ENCODE measurements at regions not wholly inside any gene's neighbourhood (a gene's known extent, or its start where the extent isn't known, plus 50 kb on each side); places are given as distances from the start of the nearest gene placed in this dataset.

DNA sequence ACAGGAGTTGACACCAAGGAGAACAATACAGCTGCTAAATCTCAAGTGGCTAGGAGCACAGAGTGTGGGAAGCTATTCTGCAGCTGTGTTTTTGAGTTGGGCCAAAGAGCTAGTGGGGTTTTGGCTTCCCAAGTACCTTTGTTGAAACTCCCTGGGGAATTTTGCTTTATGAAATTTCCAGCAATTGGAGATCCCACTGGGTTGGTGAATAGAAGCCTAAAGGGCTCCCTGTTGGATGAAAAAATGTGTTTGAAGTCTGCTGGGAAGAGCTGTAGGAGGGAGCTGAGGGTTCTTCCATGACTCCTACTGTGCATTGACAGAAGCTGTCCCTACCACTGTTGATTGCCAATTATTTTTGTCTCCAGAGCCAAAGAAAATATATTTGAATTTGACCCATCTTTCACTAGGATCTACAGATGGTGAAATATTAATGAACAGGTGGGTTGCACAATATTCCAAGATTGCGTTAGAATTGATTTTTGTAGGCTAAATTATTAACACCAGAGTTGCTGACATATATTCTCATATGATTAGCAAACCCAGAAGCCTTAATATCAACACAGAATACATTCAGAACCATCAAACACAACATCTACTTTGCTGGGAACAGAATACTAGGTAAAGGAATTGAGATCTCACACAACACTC, 95.4 kb upstream of the CYP1B1 start:
- no peak for DNase-seq (ENCODE audit: low spot score)

DNA sequence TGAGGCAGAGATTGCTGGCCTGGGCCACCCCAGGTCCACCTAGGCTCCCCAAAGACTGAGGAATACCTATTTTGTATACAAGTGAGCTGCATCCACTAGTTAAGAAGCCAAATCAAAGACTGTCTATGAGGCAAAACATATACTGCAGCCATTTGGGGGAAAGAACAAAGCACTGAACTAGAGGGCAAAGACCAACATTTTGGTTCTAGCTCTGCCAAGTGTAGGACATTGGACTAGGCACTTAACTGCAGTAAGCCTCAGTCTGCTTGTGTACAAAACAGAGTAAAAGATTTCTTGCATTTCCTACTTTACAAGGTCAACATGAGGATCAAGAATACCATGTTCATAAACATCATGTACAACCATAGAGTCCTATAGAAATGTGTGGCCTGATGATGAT, 94.8 kb upstream of the CYP1B1 start:
- no peak for DNase-seq (ENCODE audit: low spot score)

- DNase-seq (ENCODE audit: low spot score) = no peak
Measured at GRCh38 chr2:38170067-38170466, 94.1 kb upstream of the CYP1B1 start.

- DNase-seq (ENCODE audit: low spot score) = no peak
Measured at GRCh38 chr2:38168710-38169480, 92.9 kb upstream of the CYP1B1 start.

- no peak for DNase-seq (ENCODE audit: low spot score)
Measured at GRCh38 chr2:38167968-38168350, 92.0 kb upstream of the CYP1B1 start.

- DNase-seq (ENCODE audit: low spot score) = no peak
Measured at GRCh38 chr2:38165698-38166097, 89.7 kb upstream of the CYP1B1 start.

DNA sequence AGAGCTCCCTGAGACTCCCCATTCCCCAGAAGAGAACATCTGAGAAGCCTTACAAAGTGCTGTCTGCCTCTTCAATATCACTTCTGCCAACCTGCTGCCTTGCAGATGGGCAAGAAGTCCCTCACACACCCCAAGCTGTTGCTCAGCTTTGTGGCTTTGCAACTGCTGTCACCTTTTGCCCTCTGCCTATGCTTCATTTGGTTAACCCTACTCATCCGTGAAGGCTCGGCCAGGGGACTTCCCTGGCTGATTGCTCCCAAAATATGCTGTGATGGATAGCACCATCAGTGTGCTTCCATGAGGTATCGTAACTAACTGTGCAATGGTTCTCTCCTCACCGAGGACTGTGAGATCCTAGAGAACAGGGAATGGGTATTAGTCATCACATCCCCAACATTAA, 88.9 kb upstream of the CYP1B1 start:
- DNase-seq (ENCODE audit: low spot score) = no peak

- no peak for DNase-seq (ENCODE audit: low spot score)
Measured at GRCh38 chr2:38163579-38163978, 87.6 kb upstream of the CYP1B1 start.

DNA sequence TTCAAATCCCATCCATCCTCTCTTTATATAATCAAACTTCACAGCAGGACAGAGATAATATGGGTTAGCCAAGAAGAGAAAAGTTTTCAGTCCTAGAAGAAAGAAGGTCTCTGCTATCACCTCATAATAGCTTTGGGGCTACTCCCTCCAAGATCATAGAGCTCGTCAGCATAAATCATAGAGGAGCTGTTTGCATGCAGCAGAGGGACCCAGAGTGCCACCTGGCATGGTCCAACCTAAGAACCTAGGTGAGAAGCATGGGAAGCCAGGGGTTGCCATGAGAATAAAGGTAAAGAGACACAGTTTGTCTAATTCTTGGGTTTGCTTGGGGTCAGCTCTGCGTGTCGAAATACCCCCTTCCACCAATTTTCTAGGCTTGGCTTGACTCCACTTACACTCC, 87.1 kb upstream of the CYP1B1 start:
- DNase-seq (ENCODE audit: low spot score) = no peak

GRCh38 chr2:38160516-38160915, 84.6 kb upstream of the CYP1B1 start:
- no peak for DNase-seq (ENCODE audit: low spot score)

GRCh38 chr2:38159597-38159996, 83.6 kb upstream of the CYP1B1 start:
- DNase-seq (ENCODE audit: low spot score) = peak; percentile 56

DNA sequence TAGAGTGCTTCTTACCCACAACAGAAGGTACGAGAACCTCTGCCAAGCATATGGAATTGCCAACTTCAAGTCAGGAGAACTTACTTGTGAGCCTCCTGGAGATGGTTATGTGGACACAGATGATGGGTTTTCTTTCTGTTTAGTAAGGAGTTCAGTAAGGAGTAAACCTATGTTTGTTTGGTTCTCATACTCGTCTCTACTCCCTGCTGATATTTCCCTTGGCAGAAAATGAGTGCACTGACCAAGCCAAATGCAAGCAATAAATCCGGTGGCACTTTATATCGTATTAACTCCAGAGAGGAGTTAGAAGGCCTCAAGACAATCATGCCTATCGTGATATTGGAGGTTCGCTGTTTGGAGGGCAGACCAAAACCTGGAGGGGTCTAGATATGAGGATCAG, 83.2 kb upstream of the CYP1B1 start:
- no peak for DNase-seq (ENCODE audit: low spot score)

GRCh38 chr2:38158378-38159118, 82.6 kb upstream of the CYP1B1 start:
- no peak for DNase-seq (ENCODE audit: low spot score)

DNA sequence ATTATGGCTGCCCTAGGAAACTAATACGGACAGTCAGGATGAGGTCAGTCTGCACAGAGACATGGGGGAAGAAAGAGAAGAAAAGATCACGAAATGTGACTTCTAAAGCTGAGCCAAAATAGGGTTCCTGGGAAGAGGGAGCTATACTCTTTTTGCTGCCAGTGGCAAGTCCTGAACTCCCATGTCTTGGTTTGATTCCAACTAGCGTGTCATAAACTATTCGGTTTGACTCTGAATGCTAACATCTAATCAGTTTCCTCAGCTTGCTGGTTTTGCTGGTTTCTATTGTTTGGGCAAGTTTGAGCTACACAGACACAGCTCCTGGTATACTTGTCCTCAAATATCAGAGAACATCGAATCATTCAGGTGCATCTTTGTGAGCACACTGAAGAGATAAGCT, 80.5 kb upstream of the CYP1B1 start:
- no peak for DNase-seq (ENCODE audit: low spot score)

DNA sequence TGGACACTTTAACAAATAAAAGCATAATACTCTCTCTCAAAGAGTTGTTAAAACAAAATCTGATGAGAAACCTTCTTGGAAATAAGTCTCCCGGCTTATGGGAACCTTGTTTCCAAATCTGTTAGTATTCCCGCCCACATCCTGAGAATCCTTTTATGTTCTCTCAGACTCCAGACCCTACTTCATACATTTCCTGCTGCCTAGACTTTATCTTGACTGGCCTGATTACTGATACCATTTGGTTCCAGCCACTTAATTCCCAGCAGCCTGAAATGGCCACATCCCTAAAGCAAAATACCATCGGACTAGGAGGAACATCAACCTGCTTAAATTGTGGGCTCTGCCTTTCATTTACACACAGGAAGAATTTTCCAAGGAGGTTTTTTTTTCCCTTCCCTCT, 79.1 kb upstream of the CYP1B1 start:
- no peak for DNase-seq (ENCODE audit: low spot score)

- peak; percentile 38 for DNase-seq (ENCODE audit: low spot score)
Measured at GRCh38 chr2:38154395-38154794, 78.4 kb upstream of the CYP1B1 start.

DNA sequence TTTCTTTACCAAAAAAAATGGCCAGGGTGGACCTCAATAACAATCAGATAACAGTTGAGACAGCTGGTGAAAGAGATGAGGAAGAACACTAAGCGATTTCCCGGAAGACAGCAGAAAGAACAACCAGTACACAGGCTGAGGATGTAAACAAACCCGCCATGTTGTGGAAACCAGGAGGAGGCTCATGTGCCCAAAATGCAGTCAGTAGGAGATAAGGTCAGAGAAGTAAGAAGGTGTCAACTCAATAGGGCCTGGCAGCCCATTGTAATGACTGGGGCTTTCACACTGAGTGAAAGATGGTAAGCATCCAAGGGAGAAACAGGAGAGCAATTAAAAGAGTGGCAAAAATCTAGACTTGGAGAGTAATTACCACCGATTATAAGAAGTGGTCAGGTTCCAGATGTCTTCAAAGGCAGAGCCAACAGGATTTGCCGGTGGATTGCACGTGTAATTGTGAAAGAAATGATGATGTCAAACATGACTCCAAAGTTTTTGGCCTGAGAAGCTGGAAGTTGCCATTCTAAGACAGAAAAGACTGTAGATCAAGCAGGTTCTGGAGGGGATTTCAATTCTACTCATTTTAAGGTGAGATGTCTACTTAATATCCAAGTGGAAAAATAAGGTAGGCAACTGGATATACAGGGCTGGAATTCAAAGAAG, 77.7 kb upstream of the CYP1B1 start:
- no peak for DNase-seq (ENCODE audit: low spot score)

GRCh38 chr2:38152913-38153312, 77.0 kb upstream of the CYP1B1 start:
- DNase-seq (ENCODE audit: low spot score) = no peak

GRCh38 chr2:38152035-38152434, 76.1 kb upstream of the CYP1B1 start:
- DNase-seq (ENCODE audit: low spot score) = no peak

DNA sequence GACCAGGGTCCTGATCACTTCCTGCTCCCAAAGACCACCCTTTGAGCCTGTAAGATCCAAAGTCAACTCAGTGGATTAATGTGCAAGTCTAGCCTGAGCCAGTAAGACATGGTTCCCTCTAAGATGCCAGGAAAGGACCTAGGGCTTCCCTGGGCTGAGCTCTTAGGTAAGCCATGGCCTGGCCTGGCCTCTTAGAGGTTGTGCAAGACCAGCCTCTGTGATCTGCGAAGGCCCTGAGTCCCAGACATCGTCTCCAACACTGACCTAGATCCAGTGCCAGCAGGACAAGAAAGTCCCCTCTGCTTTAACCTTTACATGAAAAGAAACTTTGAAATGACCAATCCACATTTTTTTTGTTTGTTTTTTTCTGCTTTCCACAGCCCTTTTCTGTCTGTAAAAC, 73.6 kb upstream of the CYP1B1 start:
- no peak for DNase-seq (ENCODE audit: low spot score)

DNA sequence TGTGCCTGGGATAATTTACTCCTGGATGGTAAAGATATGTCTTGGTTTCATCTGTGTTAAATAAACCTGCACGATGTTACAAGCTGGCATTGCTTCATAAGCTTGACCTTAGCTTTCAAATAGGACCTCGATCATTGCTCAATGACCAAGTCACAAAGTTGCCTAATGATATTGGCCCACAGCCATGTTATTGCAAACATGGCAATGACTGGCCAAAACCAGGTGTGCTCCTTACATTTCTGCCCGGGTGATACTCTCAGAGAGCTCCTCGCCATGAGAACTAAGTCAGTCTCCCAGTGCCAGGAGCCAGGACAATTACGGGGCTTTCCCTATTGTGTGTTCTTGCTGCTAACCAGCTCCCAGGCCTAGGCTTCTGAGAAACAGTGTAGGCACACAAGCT, 72.5 kb upstream of the CYP1B1 start:
- no peak for DNase-seq (ENCODE audit: low spot score)

GRCh38 chr2:38147333-38148121, 71.6 kb upstream of the CYP1B1 start:
- no peak for DNase-seq (ENCODE audit: low spot score)

All from Ammon's horn (tissue), 1 donor.